GM21825 (cell line): ENCODE measurements at regions not wholly inside any gene's neighbourhood (a gene's known extent, or its start where the extent isn't known, plus 50 kb on each side); places are given as distances from the start of the nearest gene placed in this dataset.

Experiments used
- ATAC-seq: cut with Tn5 transposase; IDR thresholded peaks from one replicate; pipeline ENCODE4 v1.9.1; 2021; ENCODE audit warnings: mild to moderate bottlenecking, moderate library complexity; ENCODE audit not compliant: unreplicated experiment

DNA sequence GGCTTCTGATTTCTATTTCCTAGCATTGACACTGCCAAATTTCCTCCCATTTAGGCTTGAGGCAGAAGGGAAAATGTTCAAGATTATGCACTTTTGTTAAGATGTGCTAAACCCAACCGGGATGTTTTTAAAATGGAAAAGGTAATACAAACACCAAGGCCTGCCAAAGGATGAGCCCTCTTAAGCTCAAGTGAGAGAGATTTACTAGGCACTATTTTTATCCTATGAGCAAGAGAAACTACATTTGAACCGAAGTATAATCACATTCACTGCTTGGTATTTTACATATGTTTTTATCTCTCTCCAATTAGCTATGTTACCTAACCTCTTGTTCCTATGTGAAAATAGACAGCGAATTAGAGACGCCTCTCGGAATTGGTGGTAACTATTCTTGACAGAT is 295.8 kb downstream of the GABRB3 start:
- ATAC-seq: no peak

DNA sequence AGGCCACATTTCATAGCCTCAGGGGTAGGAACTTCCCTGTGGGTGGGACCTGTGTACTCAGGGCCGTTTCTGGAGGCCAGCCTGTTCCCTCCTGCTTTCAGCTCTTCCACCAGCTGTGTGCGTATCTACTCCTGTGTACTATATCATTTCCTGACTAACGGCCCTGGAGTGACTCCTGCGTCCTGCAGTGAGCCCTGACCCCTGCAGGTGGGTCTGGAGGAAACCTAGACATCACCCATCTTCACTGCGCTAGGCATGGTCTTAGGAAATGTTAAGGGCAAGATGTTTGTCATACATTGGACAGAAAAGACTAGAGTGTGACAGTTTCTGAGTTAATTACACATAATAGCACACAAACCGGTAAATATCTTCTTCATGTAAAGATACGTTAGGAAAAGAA is 297.3 kb downstream of the GABRB3 start:
- no peak for ATAC-seq

DNA sequence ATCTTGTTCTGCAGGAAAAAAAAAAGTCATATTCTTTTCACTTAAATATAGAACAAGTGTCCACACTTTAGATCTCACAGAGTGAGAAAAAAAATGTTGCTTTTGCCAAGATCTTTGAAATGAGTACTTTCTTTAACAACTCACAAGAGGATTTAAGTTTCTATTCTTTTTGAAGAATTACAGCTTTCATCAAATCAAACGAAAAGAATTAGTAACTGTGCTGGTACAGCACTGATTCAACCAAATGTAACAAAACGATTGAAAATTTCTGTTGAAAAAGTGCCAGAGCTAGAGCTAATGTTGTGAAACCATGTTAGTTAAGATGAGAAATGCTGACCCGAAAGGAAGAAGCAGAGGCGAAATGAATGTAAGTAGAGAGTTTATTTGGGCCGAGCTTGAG is 300.2 kb downstream of the GABRB3 start:
- ATAC-seq: no peak

DNA sequence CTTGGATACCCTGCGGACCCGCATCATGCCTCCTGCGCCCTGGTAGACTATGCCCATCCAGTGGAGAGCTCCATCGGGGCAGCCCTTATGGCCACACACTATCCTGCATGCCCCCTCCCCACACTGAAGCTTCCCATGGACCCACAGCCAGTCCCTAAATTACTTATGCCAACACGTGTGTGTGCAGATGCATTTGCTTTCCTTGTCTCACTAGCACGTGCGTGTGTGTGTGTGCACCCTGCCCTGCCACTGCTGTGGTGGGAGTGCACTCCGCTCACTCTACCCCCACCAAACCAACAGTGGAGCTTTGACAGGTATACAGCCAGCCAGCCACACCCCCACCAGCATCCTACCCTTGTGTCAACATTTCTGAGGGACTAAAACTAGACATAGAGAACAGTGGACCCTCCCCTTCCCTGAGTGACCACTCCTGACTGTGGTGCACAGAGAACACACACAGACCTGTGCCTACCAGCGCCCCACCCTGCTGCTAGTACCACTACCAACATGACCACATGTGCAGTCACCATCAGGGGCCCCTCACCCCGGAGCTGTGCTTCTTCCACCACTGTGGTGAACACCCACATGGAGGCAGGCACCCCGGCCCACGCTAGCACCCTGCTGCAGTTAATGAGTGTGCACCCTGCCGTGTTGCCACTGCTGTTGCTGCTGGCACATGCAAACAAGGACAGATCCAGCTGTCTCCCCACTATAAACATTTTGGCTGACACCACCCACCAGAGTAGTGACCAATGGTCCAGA is 310.8 kb downstream of the GABRB3 start:
- ATAC-seq: no peak

DNA sequence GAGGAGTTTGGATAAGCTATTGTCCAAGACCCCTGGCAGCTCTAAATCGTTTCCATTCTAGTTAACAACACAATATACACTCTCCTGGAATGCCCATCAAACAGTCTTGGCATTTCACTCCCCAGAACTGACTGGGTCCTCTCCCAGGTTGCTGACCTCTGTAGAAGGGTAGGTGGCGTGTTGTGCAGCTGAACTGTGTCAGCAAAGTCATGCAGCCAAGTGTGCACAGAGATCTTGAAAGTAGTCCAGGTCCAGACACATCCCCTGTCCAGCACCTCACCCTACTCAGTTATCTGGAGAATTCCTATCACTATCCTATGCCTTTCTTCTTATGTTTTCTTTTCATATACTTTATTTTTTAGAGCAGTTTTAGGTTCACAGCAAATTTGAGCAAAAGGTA is 312.7 kb downstream of the GABRB3 start:
- no peak for ATAC-seq

DNA sequence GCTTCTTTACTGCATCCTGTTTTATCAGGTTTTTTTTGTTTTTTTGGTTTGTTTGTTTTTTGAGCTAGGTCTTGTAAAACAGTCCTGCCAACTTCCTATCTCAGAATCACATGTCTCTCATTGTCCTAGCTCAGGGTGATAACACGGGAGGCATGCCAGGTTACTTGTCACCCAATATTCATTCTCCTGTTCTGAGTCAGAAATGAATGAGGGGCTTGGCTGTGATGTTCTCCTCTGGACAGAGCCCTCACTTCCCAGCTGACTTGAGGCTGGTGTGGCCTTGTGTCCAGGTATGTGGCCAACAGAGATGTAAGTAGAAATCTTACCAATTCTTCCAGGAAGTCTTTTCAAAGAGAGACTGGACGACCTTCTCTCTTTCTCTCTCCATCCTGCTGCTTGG is 317.0 kb downstream of the GABRB3 start:
- ATAC-seq: no peak

DNA sequence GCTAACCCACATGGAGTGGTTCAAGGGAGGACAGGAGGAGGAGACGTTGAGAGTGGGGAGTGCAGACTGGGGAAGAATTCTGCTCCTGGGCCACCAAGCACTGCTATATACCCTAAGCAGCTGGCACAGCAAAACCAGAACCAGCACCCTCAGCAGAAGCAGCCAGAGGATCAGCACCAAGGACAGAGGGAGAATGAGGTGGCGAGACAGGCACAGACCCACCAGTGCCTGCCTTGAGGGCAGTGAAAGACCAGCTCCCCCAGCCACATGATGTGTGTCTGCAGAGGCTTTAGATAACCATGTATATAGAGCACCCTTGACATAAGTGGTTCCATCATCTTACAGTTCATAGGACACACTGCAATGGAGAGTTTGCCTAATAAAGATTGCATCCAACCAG is 319.0 kb downstream of the GABRB3 start:
- ATAC-seq: no peak

DNA sequence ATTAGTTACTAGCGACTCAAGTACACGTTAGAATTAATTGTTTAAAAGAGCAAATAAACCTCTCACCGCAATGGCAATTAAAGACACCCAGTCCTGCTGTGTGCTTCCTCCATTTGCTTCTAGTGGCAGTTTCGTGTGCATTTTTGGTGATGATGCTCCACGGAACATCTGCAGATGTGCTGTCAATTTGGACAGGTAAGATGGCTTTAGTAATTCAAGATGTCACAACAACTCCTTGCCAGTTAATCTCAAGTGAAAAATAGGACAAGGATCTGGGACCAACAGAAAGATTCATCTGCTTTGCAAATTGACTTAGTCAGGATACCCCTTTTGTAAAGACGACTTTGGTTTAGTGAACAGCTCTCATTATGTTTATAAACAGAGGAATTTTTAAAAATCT is 320.9 kb downstream of the GABRB3 start:
- ATAC-seq: no peak

DNA sequence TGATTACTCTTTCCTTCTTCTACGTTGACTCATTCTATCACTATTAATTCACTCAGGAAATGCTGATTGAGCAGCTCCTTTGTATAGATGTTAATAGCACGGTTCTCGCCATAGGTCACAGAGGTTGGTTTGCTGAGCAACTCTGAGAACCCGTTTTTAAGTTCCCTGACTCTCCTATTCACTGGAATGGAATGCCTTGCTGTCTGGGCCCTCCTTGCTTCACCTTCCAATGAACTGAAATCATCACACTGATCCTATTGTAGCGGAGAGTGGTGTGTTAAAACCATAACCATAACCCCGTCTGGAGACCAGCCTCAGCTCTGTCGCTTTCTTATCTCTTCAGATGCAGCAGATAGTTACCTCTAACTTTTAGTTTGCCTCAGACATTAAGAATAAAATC is 323.6 kb downstream of the GABRB3 start:
- no peak for ATAC-seq

- no peak for ATAC-seq
These were observed 329.5 kb downstream of the GABRB3 start for GRCh38 chr15:26443321-26443720.

DNA sequence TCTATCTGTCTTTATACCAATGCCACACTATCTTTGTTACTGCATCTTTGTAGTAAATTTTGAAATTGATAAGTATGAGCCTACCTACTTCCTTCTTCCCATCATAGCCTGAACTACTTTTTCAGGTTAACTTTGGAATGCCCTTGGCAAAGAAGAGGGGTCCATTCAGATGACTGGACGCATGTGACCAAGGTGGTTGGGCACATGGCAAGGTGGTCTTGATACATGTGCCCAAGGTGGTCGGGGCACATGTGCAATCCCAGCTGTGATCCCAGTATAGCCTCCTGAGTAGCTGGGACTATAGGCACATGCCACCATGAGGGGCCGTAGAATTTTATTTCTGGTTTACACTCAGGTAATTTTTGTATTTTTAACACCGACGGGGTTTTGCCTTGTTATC is 330.2 kb downstream of the GABRB3 start:
- ATAC-seq: no peak

- no peak for ATAC-seq
These were observed 333.2 kb downstream of the GABRB3 start for GRCh38 chr15:26439681-26440080.

GRCh38 chr15:26438718-26439117 is 334.1 kb downstream of the GABRB3 start:
- no peak for ATAC-seq

DNA sequence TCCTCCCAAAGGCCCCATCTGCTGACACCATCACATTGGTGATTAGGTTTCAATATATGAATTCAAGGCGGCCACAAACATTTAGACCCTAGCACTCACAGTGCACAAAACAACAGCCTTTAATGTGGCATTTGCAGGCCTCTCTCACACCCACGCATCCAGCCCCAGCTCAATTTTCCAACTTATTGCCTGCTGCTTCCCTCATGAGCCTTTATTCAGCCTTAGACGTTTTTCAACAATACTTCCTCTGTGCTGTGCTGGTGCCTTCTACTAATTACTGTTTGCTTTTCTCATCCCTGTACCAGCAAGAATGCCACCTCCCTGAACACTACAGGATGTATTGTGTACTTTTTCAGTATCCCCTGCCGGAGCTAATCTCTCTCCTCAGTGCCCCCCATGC is 334.6 kb downstream of the GABRB3 start:
- ATAC-seq: no peak

DNA sequence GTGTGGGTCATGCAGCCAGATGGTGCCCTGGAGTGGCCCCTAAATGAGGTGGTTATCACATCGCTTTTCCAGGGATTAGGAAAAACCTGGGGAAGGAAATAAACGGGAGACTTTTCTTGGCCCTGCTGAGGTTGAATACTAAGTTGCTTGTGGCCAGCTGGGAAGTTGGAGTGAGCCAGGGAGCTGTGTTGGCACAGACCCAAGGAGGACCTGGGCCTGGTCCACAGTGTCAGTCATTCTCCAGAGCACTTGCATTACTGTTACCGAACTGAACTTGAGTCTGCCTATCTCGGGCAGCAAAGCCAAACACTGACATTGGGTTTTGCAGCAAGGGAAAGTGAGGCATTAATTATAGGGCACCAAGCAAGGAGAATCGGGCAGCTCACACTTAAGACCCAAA is 339.0 kb downstream of the GABRB3 start:
- ATAC-seq: no peak

DNA sequence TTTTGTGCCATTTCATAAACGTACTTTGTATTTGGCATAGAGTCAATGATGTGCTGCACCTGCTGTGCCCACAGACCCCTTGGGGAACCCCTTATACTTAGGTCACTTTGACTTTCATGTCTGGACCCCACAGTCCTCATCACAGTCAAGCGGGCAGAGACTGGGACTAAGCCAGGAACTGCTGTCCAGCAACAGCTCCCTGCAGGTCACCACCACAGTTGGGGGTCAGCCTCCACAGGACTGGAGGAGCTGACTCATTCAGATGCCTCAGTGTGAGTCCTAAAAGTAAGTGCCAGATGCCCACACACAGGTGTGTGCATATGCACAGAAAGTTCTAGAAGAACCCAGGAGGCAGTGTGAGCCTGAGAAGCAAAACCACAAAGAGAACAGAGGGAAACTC is 339.8 kb downstream of the GABRB3 start:
- no peak for ATAC-seq

- no peak for ATAC-seq
These were observed 351.8 kb downstream of the GABRB3 start for GRCh38 chr15:26421065-26421464.

DNA sequence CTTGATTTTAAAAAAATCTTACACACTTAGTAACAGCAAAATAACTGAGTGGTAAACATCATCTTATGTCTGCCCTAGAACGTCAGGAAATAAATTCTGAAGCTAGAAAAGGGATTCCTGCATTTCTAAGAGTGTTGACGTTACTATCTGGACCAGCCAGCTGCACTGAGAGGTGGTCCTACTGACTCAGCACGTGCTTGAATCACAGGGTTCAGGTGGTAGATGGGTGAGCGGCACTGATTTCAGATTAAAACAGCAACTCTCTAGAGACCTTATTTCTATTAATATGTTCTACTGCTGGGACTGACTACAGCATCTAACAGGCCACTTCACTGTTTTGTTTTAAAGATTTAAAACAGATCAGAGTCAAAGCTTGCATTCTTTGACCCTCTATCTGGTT is 377.2 kb downstream of the GABRB3 start:
- ATAC-seq: no peak

GRCh38 chr15:26394801-26395200 is 378.1 kb downstream of the GABRB3 start:
- ATAC-seq: no peak

- ATAC-seq: no peak
These were observed 379.9 kb downstream of the GABRB3 start for GRCh38 chr15:26392956-26393355.

GRCh38 chr15:26391567-26392194 is 381.2 kb downstream of the GABRB3 start:
- ATAC-seq: no peak

DNA sequence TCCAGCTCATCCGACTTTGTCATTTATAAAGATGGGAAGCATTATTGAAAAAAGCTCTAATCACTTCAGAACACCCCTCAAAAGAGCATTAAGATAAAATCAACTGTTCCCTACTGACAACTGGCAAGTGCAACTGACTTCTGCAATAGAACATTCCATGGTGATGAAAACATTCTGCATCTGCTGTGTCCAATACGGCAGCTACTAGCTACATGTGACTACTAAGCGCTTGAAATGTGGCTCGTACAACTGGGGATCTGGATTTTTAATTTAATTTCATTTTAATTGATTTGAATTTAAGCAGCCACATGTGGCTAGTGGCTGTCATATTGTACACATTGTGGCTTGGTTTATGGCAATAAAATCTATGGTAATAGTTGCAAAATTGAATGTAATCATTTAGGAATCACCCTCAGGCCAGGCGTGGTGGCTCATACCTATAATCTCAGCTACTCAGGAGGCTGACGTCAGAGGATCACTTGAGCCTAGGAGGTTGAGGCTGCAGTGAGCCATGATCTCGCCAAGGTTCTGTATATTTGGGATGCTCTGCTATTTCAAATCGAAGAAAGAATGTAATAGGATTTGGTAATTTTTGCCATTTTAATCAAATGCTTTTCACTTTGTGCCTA is 390.3 kb downstream of the GABRB3 start:
- no peak for ATAC-seq
